ENCODE measurements at regions not wholly inside any gene's neighbourhood (a gene's known extent, or its start where the extent isn't known, plus 50 kb on each side); places are given as distances from the start of the nearest gene placed in this dataset.
"Not testable (repeated sequence)": the region's sequence is repeated elsewhere in the genome, so short reads cannot be mapped to it uniquely, and the experiment has no call there.

GRCh38 chr13:106088085-106088484 is 447.4 kb downstream of the EFNB2 start:
- DNase-seq, result no peak

GRCh38 chr13:106087201-106087600 is 448.3 kb downstream of the EFNB2 start:
- DNase-seq, result no peak

- DNase-seq, result no peak
Measured at GRCh38 chr13:106083620-106084350, 451.7 kb downstream of the EFNB2 start.

GRCh38 chr13:106081221-106081620 is 454.2 kb downstream of the EFNB2 start:
- not testable (repeated sequence) for DNase-seq

GRCh38 chr13:106078191-106078590 is 457.3 kb downstream of the EFNB2 start:
- DNase-seq, result no peak

GRCh38 chr13:106077017-106077416 is 458.4 kb downstream of the EFNB2 start:
- no peak for DNase-seq

- no peak for DNase-seq
Measured at GRCh38 chr13:106072014-106072413, 463.4 kb downstream of the EFNB2 start.

GRCh38 chr13:106063591-106064313 is 471.7 kb downstream of the EFNB2 start:
- DNase-seq, result no peak

GRCh38 chr13:106061781-106062180 is 473.7 kb downstream of the EFNB2 start:
- DNase-seq, result no peak

GRCh38 chr13:106056851-106057250 is 478.6 kb downstream of the EFNB2 start:
- DNase-seq, result no peak

GRCh38 chr13:106052200-106052767 is 483.2 kb downstream of the EFNB2 start:
- no peak for DNase-seq

GRCh38 chr13:106049171-106049570 is 486.3 kb downstream of the EFNB2 start:
- DNase-seq, result no peak

- DNase-seq, result no peak
Measured at GRCh38 chr13:106048386-106048785, 487.1 kb downstream of the EFNB2 start.

GRCh38 chr13:106047859-106048258 is 487.6 kb downstream of the EFNB2 start:
- DNase-seq, result no peak

- DNase-seq, result no peak
Measured at GRCh38 chr13:106042996-106043581, 492.4 kb downstream of the EFNB2 start.

GRCh38 chr13:106041445-106041844 is 494.0 kb downstream of the EFNB2 start:
- no peak for DNase-seq

GRCh38 chr13:106038752-106039151 is 496.7 kb downstream of the EFNB2 start:
- DNase-seq, result no peak

- no peak for DNase-seq
Measured at GRCh38 chr13:106036870-106037269, 498.6 kb downstream of the EFNB2 start.

- DNase-seq, result no peak
Measured at GRCh38 chr13:106034201-106034600, 501.3 kb downstream of the EFNB2 start.

- DNase-seq, result no peak
Measured at GRCh38 chr13:106033659-106034058, 501.8 kb downstream of the EFNB2 start.

- no peak for DNase-seq
Measured at GRCh38 chr13:106032441-106032840, 503.0 kb downstream of the EFNB2 start.

- DNase-seq, result no peak
Measured at GRCh38 chr13:106029676-106030290, 505.7 kb downstream of the EFNB2 start.

- no peak for DNase-seq
Measured at GRCh38 chr13:106028911-106029310, 506.6 kb downstream of the EFNB2 start.
